Spleen (tissue), 11 donors: ENCODE measurements at regions not wholly inside any gene's neighbourhood (a gene's known extent, or its start where the extent isn't known, plus 50 kb on each side); places are given as distances from the start of the nearest gene placed in this dataset.

Experiments used
- DNase-seq: peaks from one replicate; pipeline ENCODE4 v3.0.0-alpha.2; 2020
- H3K27ac ChIP-seq, 8 donors: fragments of 200-600 bp; sonication (generic) in 7 of 8; 1 replicate in 4 of 8; 2 replicates in 4 of 8; pipeline versions ENCODE4 v1.5.0 to v1.8.0; 2016 to 2021; ENCODE audit warnings: inconsistent platforms in 4 of 8, mild to moderate bottlenecking in 4 of 8, moderate library complexity in 1 of 8
- H3K27me3 ChIP-seq, 7 donors: fragments of 200-600 bp; sonication (generic) in 6 of 7; replicated peaks in 1 of 7; 1 replicate in 4 of 7; 2 replicates in 3 of 7; pipeline versions ENCODE4 v1.5.0 to v1.8.0; 2016 to 2021; ENCODE audit warnings: inconsistent platforms in 3 of 7, mild to moderate bottlenecking in 1 of 7
- H3K36me3 ChIP-seq, 6 donors: fragments of 200-600 bp; sonication (generic) in 5 of 6; 1 replicate in 4 of 6; 2 replicates in 2 of 6; pipeline versions ENCODE4 v1.5.0 to v1.8.0; 2016 to 2021; ENCODE audit warnings: inconsistent platforms in 2 of 6
- H3K4me1 ChIP-seq, 6 donors: fragments of 200-600 bp; sonication (generic) in 5 of 6; 1 replicate in 3 of 6; 2 replicates in 3 of 6; pipeline versions ENCODE4 v1.5.0 to v1.8.0; 2016 to 2021; ENCODE audit warnings: inconsistent platforms in 3 of 6
- H3K4me3 ChIP-seq, 8 donors: fragments of 200-600 bp; sonication (generic) in 7 of 8; 1 replicate in 4 of 8; 2 replicates in 4 of 8; pipeline versions ENCODE4 v1.5.0 to v1.8.0; 2016 to 2021; ENCODE audit warnings: inconsistent platforms in 4 of 8, mild to moderate bottlenecking in 4 of 8, moderate library complexity in 2 of 8
- H3K9me3 ChIP-seq, 8 donors: fragments of 200-600 bp; sonication (generic) in 7 of 8; 1 replicate in 4 of 8; 2 replicates in 4 of 8; pipeline versions ENCODE4 v1.5.0 to v1.8.0; 2016 to 2021; ENCODE audit warnings: inconsistent platforms in 4 of 8
- CTCF ChIP-seq, 11 experiments: fragments of 200-600 bp in 7 of 11; fragments of 450-650 bp in 4 of 11; sonication (generic) in 4 of 11; IDR thresholded peaks in 8 of 11; conservative IDR thresholded peaks in 3 of 11; 1 replicate in 7 of 11; 2 replicates in 4 of 11; pipeline versions ENCODE4 v1.4.0 to v1.8.0; 2016 to 2021; ENCODE audit warnings: antibody characterized with exemption in 11 of 11, inconsistent platforms in 4 of 11, mild to moderate bottlenecking in 1 of 11
- POLR2A ChIP-seq, 3 donors: fragments of 450-650 bp; IDR thresholded peaks; one replicate each; pipeline ENCODE4 v1.5.1; 2017; ENCODE audit warnings: antibody characterized with exemption in 3 of 3, mild to moderate bottlenecking in 1 of 3
- POLR2AphosphoS5 ChIP-seq, 3 donors: sonication (generic); formaldehyde crosslinking; IDR thresholded peaks; one replicate each; pipeline ENCODE4 v1.5.1; 2017; ENCODE audit warnings: antibody characterized with exemption in 3 of 3
- WGBS, 5 donors: extraction: QIAGEN DNeasy Blood & Tissue Kit in 3 of 5; methylation state at CpG; one replicate each; pipeline versions ENCODE4 v1.1.5 to v1.1.7; 2013 to 2018; 5-methylcytosine and 5-hydroxymethylcytosine counted together
- intact Hi-C: fragments of 100-400 bp; cut with DNase I; formaldehyde crosslinking; loops from one replicate; pipeline ENCODE4 v1.15.0; 2023; ENCODE audit warnings: low total_unique reads
- donor health status: healthy with polysubstance abuse.
- donor health status: DM: no; HTN: no; CAD: no; lungs with moderate emphysema.
- donor health status: DM: no; HTN: no; CAD: no.
- donor health status: Bipolar disorder and iron deficiency.
- donor health status: healthy.
- donor health status: DM: no; HTN: no; CAD: no.
- donor health status: DM: yes; HTN: yes; CAD: no.

- H3K9me3 ChIP-seq: no peaks in the 10 kb centered on the region
Measured at GRCh38 chr1:209076688-209077087, 506.8 kb upstream of the CAMK1G start.

GRCh38 chr1:209080170-209080781 lies 503.2 kb upstream of the CAMK1G start:
- no peak for DNase-seq
- no peak overlapping the region for H3K4me3 ChIP-seq
- TF ChIP-seq POLR2AphosphoS5 (IDR thresholded peaks at IDR 0.05): no peak
- TF ChIP-seq POLR2A (IDR thresholded peaks at IDR 0.05): no peak
- no peak for TF ChIP-seq CTCF (IDR thresholded peaks at IDR 0.05 in 8 of 11, conservative IDR thresholded peaks at IDR 0.05 in 3 of 11)
- no peaks in the 10 kb centered on the region for H3K9me3 ChIP-seq
- H3K27ac ChIP-seq: no peak overlapping the region
- intact Hi-C loops: no loop called here
- 66 to 85% (median 78%) methylated on average over 5 of the region's 5 CpGs for WGBS, 5 donors
- no peaks in the 10 kb centered on the region for H3K27me3 ChIP-seq
- H3K36me3 ChIP-seq: no peaks in the 10 kb centered on the region
- H3K4me1 ChIP-seq: no peaks in the 10 kb centered on the region

More at GRCh38 chr1:209076688-209077087, 506.8 kb upstream of the CAMK1G start:
- no peaks in the 10 kb centered on the region for H3K4me1 ChIP-seq
- TF ChIP-seq POLR2A (IDR thresholded peaks at IDR 0.05) (no peak), POLR2AphosphoS5 (IDR thresholded peaks at IDR 0.05) (no peak), CTCF (IDR thresholded peaks at IDR 0.05 in 8 of 11, conservative IDR thresholded peaks at IDR 0.05 in 3 of 11) (no peak)
- H3K36me3 ChIP-seq: no peaks in the 10 kb centered on the region
- intact Hi-C loops: no loop called here
- no peaks in the 10 kb centered on the region for H3K27me3 ChIP-seq
- 90 to 96% (median 95%) methylated on average over 3 of the region's 3 CpGs for WGBS, 5 donors
- no peak for DNase-seq
- no peak overlapping the region for H3K27ac ChIP-seq
- H3K4me3 ChIP-seq: no peak overlapping the region

- intact Hi-C loops: no loop called here
- WGBS, 5 donors: 54 to 76% (median 69%) methylated on average over 6 of the region's 6 CpGs
- H3K4me3 ChIP-seq: no peak overlapping the region
- H3K27ac ChIP-seq: no peak overlapping the region
- no peak for DNase-seq
- TF ChIP-seq CTCF (IDR thresholded peaks at IDR 0.05 in 8 of 11, conservative IDR thresholded peaks at IDR 0.05 in 3 of 11) (no peak), POLR2AphosphoS5 (IDR thresholded peaks at IDR 0.05) (no peak), POLR2A (IDR thresholded peaks at IDR 0.05) (no peak)
- no peaks in the 10 kb centered on the region for H3K27me3 ChIP-seq
- H3K4me1 ChIP-seq: no peaks in the 10 kb centered on the region
- H3K9me3 ChIP-seq: no peaks in the 10 kb centered on the region
- H3K36me3 ChIP-seq: no peaks in the 10 kb centered on the region
Measured at GRCh38 chr1:209086486-209087192, 496.9 kb upstream of the CAMK1G start.

GRCh38 chr1:209094384-209094783 lies 489.1 kb upstream of the CAMK1G start:
- H3K9me3 ChIP-seq: no peaks in the 10 kb centered on the region

More at GRCh38 chr1:209094384-209094783, 489.1 kb upstream of the CAMK1G start:
- Histone ChIP-seq H3K36me3 (no peaks in the 10 kb centered on the region), H3K27me3 (no peaks in the 10 kb centered on the region), H3K4me3 (no peak overlapping the region), H3K27ac (no peak overlapping the region), H3K4me1 (no peaks in the 10 kb centered on the region)
- no peak for DNase-seq
- intact Hi-C loops: no loop called here
- TF ChIP-seq POLR2AphosphoS5 (IDR thresholded peaks at IDR 0.05) (no peak), CTCF (IDR thresholded peaks at IDR 0.05 in 8 of 11, conservative IDR thresholded peaks at IDR 0.05 in 3 of 11) (no peak), POLR2A (IDR thresholded peaks at IDR 0.05) (no peak)
